NCI-H82 treated with DMSO at 0.1 percent for 48 hours (cell line): ENCODE measurements at regions not wholly inside any gene's neighbourhood (a gene's known extent, or its start where the extent isn't known, plus 50 kb on each side); places are given as distances from the start of the nearest gene placed in this dataset.

Source experiments
- DNase-seq: peaks from one replicate; lab custom pipeline; 2025; ENCODE audit not compliant: unreplicated experiment; lab: John Stamatoyannopoulos, UW

- DNase-seq: no peak
Observed at GRCh38 chr1:181383695-181384094, 99.6 kb upstream of the CACNA1E start.

- no peak for DNase-seq
Observed at GRCh38 chr1:181386340-181386739, 97.0 kb upstream of the CACNA1E start.

GRCh38 chr1:181386951-181387350, 96.4 kb upstream of the CACNA1E start:
- DNase-seq: no peak

GRCh38 chr1:181387702-181388101, 95.6 kb upstream of the CACNA1E start:
- DNase-seq: no peak

GRCh38 chr1:181390410-181391077, 92.8 kb upstream of the CACNA1E start:
- no peak for DNase-seq

DNA sequence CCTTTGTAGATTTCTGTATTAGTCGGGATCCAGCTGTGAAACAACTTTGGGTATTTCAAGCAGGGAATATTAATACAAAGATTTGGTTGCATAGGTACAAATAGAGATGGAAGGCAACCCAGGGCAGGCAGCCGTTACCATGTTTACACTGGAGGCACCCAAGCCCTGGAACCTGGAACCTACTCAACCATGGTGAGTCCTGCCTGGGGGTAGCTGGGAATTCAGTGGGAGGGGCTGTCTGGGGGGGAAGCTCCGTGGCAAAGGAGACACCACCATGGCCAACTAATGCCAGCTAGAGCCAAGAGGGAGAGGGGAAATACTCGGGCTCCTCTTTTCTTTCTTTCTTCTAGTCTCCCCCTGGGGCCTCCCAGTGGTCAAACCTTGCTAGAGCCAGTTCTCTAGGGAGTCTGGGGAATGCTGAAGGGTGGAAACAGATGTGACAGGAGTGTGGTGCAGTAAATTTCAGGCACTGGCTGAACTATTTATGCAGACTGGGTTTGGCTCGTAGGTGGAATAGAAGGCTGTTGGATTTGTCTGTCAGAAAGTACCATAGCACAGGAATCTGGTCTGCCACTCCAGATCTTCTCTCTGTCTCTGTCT, 91.9 kb upstream of the CACNA1E start:
- DNase-seq: no peak

DNA sequence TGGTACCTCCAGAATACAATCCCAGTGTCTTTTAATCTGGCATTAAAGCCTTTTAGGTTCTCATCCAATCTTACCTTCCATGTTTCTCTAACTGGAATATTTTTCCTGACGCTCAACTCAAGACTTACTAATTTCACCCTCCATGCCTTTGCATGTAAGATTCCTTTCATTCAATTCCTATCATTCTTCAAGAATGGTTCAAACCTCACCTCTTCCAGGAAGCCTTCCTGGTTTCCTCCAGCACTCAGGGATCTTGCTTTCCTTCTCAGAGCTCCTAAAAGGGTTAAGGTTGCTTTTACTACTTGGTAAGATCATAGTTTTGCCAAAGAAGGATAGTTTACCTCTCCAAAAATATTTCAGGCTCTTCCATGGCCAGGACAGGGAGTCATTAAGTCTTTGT, 91.2 kb upstream of the CACNA1E start:
- no peak for DNase-seq

DNA sequence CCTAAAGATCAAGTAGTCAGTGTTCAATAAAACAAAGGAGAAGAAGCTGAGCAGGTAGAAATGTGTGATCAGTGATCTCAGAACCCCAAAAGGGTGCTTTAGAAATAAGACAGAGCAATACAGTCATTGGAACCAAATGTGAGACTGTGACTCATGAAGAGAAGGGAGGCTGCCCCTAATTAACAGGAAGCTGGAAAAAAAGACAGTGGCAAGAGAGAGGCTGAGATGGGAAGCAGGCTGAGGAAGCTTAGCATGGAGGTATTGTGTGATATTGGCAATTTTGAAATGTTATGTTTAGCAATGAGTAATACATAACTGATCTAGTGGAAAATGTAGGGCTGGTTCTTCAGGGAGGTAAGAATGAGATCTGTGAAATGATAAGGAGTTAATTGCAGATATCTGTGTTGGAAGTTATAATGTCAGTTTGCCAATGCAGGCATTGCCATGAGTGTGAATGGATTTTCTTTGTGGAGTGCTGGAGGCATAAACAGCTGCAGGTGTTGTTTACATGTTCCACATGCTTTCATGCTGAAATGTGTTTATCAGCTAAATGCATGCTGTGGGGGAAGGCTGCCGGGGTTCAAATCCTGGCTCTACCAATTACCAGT, 90.6 kb upstream of the CACNA1E start:
- DNase-seq: no peak

- DNase-seq: no peak
Observed at GRCh38 chr1:181394766-181395165, 88.6 kb upstream of the CACNA1E start.

DNA sequence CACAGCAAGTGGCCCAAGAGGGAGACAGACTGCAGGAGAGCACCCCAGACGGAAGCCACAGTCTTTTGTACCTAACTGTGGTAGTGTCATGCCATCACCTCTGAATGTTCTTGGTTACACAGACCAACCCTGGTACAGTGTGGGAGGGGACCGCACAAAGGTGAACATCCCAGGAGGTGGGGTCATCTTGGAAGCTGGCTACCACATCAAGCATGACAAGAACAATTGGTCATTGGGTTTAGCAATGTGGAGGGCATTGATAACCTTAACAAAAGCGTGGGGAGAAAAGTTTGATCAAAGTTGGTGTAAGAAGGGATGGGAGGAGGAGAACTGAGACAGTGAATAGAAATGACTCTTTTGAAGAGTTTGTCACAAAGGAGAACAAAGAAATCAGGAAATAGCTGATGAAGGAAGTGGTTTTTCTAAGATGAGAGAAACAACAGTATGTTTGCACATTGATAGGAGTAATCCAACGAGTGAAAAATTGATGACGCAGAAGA, 87.1 kb upstream of the CACNA1E start:
- DNase-seq: no peak

DNA sequence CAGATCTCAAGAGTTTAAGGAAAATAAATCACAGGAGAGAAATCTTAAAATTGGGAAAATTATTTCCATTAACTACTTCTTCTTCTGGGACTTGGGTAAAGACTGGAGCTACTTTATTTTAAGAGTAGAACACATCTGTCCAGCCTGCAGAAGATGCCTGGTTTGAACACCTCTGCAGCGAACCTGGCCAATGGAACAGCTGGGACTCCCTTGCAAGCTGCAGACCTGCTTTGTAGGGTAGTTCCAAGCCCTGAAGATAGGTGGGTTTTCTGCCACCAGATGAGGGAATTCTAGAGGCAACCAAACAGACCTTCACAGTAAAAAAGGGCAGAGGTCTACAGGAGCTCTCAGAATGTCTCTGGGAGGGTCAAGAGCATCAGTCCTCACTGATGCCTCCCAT, 86.5 kb upstream of the CACNA1E start:
- DNase-seq: no peak

DNA sequence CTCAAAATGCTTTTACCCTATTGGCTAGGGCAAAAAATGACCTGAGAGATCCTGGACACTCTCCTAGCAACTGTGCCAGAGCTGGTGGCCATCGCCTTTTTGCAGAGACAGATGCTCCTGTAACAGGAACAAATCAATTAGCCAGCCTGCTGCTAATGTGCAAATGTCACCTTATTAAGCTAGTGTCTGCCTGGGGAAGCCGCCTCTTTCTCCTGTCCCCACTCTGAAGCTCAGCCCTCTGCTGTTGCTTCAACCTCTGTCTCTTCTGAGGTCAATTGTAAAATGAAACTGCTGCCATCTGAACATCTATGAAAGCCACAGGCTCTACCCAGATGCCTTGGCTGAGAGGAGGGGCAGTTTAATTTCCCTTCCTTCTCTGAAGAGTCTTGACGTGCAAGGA, 85.5 kb upstream of the CACNA1E start:
- no peak for DNase-seq

- no peak for DNase-seq
Observed at GRCh38 chr1:181398544-181398943, 84.8 kb upstream of the CACNA1E start.

DNA sequence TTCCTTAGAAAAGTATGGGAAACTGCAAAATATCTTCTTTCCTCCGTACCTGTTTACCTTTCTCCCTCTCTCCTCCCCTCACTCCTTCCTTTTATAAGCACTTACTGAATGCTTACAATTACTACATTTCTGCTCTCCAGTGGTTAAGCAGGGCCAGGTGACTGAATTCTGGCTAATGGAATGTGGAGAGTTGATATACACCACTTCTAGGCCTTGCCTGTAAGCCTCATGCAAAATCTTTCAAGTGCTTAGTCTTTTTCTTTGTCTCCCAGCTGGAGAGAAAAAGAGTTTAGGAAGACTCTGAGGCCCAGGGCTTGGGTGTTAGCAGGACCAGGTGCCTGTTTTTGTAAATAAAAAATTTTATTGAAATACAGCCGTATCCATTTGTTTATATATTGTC, 77.7 kb upstream of the CACNA1E start:
- no peak for DNase-seq

DNA sequence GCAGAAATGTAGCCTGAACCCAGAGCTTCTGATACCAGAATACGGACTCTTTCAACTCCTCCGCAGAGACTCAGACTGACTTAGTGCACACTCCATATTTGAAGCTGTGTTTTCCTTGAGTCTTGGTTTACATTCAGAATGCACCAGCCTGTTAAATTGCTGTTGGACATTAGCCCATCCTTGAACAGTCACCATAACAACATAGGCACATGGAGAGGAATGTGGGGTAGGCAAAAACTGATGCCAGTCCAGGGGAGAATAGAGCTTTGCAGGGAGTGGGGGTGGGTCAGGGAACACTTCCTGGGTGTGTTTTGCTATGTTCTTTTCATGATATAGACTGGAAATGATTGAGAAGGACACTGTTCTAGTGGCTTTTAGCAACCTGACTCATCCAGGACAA, 76.3 kb upstream of the CACNA1E start:
- DNase-seq: no peak

DNA sequence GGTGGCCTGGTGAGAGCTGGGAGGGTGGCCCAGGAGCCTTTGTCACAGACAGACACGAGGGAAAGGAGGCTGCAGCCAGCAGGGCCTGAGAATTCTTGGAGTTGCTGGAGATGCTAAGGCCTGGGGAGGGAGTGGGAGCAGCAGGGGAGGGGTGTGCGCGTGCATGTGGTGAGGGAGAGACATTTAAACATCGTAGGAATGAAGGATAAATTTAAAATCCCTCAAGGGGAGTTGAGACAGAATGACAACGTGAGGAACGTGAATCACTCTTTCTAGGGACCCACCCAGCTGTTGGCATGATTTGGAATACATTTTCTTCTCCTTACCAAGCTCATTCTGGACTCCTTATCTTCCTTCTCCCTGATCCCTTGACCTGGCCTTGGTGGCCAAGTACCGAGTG, 73.3 kb upstream of the CACNA1E start:
- no peak for DNase-seq

GRCh38 chr1:181412746-181413145, 70.6 kb upstream of the CACNA1E start:
- no peak for DNase-seq

GRCh38 chr1:181413195-181413815, 70.0 kb upstream of the CACNA1E start:
- no peak for DNase-seq

DNA sequence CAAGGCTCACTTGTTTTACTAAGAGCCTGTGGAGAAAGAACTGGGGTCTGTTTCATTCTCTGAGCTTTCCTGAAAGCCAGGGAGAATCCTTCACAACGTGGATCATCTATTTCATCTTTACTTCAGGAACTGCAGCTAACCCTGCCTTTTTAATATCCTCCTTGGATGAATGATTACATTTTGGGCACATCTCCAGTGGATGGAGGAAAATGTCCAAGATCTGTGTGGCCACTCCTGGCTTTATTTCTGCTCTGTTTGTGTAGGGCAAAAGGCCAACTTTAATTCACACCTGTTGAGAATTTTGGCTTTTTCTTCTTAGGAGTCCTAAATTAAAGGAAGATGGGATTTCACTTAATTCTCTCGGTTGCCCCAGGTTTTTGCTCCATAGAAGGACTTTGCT, 69.5 kb upstream of the CACNA1E start:
- DNase-seq: no peak

- DNase-seq: no peak
Observed at GRCh38 chr1:181416268-181416860, 67.0 kb upstream of the CACNA1E start.

DNA sequence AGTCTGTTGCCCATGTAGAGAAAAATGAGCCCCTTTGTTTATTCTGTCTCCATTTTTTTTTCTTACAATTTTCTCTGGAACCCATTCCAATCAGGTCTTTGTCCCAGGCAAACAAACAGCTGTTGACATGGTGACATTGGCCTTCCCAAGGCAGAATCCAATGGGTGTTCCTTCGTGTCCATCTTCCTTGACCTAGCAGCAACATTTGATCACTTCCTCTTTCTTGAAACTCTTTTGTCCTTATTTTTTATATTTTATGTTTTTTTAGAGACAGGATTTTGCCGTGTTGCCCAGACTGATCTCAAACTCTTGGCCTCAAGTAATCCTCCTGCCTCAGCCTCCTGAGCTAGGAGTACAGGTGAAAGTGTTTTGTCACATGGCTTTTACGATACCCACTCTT, 65.4 kb upstream of the CACNA1E start:
- DNase-seq: no peak
